ENCODE measurements at regions not wholly inside any gene's neighbourhood (a gene's known extent, or its start where the extent isn't known, plus 50 kb on each side); places are given as distances from the start of the nearest gene placed in this dataset.
"Not testable (repeated sequence)": the region's sequence is repeated elsewhere in the genome, so short reads cannot be mapped to it uniquely, and the experiment has no call there.

GRCh38 chr15:35992791-35993190, 446.8 kb upstream of the DPH6 start:
- DNase-seq (ENCODE audit: low spot score), result no peak

DNA sequence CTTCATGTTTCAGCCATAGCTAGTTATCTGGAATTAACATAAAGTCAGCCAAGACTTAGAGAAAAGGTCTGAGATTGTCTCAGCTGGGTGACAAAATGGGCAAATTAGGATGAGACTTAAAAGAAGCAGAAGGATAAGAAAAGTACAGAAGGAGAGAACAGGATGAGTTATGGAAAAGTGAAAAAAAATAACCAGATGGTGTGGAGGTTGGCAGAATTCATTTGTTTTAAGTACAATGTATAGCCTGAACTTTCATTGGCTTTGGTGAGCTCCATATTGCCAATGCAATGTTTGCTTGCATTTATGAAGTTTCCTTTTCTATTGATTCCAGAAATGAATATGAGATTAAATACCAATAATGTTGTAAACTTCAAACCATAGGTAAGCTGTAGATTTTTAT, 447.2 kb upstream of the DPH6 start:
- no peak for DNase-seq (ENCODE audit: low spot score)

DNA sequence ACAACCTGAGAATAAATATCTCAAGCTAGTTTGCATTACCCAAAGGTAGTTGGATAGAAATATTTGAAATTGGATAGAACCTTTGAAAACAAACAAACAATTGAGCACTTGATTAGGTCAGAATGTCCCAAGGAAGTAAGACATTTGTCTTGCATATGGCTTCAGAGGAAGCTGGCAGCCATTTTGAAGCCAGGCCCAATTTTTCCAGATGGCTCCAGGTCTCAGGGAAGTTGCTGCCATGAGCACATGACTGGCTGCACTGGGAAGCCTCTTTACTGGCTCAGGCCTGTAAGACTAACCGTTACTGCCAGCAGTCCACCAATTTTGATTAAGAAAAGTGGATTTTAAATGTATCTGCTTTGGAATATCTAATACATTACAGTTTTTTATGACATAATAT, 448.9 kb upstream of the DPH6 start:
- DNase-seq (ENCODE audit: low spot score), result no peak

GRCh38 chr15:35998663-35999602, 453.0 kb upstream of the DPH6 start:
- no peak for DNase-seq (ENCODE audit: low spot score)

GRCh38 chr15:36004891-36005490, 459.0 kb upstream of the DPH6 start:
- no peak for DNase-seq (ENCODE audit: low spot score)

- DNase-seq (ENCODE audit: low spot score), result no peak
Measured at GRCh38 chr15:36005542-36005941, 459.6 kb upstream of the DPH6 start.

- DNase-seq (ENCODE audit: low spot score), result no peak
Measured at GRCh38 chr15:36007699-36008098, 461.7 kb upstream of the DPH6 start.

- no peak for DNase-seq (ENCODE audit: low spot score)
Measured at GRCh38 chr15:36008719-36009118, 462.8 kb upstream of the DPH6 start.

DNA sequence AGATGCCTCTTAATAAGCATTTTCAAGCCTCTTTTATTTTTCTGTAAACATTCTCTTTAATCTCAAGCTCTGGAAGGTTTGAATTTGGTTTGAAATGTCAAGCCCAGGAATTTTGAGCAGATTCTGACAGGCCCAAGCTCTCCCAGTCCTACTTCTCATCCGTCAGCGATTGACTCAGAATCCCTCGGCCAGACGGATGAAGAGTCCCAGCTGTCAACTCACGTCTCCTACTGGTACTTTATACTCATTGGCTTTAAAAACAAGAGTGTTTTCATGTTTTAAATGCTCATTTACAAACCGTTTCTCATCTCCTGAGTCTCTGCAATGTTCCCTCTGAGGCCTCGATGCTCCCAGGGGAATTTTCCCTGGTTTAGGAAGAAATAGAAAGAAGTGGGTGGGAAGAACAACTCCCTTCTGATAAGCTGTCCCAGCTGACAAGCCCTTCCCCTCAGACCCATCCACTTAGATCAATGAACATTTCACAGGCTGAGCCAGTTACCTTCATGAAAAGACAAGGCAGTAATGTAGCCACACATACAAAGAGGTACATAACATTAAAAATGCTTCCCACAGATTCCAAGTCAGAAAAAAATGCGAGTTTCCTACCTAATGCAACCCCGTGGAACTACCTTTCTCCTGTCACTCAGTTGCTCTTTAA, 478.2 kb upstream of the DPH6 start:
- no peak for DNase-seq (ENCODE audit: low spot score)

GRCh38 chr15:36026627-36027283, 480.8 kb upstream of the DPH6 start:
- DNase-seq (ENCODE audit: low spot score), result no peak

- DNase-seq (ENCODE audit: low spot score), result no peak
Measured at GRCh38 chr15:36029606-36030210, 483.7 kb upstream of the DPH6 start.

GRCh38 chr15:36039996-36040572, 494.1 kb upstream of the DPH6 start:
- DNase-seq (ENCODE audit: low spot score), result no peak

- not testable (repeated sequence) for DNase-seq (ENCODE audit: low spot score)
Measured at GRCh38 chr15:36047018-36047716, 501.2 kb upstream of the DPH6 start.

- no peak for DNase-seq (ENCODE audit: low spot score)
Measured at GRCh38 chr15:36050899-36051298, 504.9 kb upstream of the DPH6 start.

DNA sequence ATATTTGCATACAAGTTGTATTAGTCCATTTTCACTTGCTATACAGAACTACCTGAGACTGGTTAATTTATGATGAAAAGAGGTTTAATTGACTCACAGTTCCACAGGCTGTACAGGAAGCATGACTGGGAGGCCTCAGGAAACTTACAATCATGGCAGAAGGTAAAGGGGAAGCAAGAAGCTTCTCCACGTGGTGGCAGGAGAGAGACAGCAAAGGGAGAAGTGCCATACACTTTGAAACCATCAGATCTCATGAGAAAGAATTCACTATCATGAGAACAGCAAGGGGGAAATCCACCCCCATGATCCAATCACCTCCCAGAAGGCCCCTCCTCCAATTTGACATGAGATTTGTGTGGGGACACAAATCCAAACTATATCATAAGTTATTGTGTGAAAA, 506.7 kb upstream of the DPH6 start:
- DNase-seq (ENCODE audit: low spot score), result not testable (repeated sequence)

DNA sequence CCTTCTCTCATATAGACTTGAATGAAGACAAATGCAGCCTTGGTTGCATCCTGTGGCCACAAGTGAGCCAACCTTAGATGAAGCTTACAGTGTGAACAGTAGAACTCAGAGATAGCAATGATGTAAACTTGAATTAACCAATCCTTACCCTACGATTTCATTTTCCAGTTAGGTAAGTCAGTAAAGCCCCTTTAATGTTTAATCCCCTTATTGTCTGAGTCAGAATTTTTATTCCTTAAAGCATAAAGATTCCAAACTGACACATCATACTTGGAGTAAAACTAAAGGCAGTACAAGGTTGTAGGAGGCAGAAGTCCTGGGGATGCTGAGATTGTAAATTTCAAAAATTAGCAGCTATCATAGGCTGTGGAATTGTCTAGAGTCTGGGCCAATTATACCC, 507.8 kb upstream of the DPH6 start:
- no peak for DNase-seq (ENCODE audit: low spot score)

- no peak for DNase-seq (ENCODE audit: low spot score)
Measured at GRCh38 chr15:36059596-36059995, 513.6 kb upstream of the DPH6 start.

- no peak for DNase-seq (ENCODE audit: low spot score)
Measured at GRCh38 chr15:36062357-36062756, 516.4 kb upstream of the DPH6 start.

DNA sequence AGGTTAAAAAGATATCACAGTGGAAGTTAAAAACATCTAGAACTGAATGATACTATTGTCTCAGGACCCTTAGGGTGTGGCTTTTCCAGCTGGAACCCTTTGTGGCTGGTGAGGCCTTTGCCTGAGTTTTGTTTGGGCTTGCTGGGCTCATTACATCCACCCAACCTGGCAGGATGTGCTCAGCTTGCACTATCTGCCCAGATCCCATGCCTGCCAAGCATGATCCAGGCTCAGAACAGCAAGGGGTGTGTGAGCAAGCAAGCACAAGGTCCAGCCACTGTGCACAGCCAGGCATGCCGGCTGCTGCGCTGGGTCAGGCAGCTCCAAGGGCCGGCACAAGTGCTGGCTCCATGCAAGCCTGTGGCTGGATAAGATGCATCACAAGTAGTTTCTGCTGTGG, 512.7 kb upstream of the CDIN1 start:
- no peak for DNase-seq (ENCODE audit: low spot score)

DNA sequence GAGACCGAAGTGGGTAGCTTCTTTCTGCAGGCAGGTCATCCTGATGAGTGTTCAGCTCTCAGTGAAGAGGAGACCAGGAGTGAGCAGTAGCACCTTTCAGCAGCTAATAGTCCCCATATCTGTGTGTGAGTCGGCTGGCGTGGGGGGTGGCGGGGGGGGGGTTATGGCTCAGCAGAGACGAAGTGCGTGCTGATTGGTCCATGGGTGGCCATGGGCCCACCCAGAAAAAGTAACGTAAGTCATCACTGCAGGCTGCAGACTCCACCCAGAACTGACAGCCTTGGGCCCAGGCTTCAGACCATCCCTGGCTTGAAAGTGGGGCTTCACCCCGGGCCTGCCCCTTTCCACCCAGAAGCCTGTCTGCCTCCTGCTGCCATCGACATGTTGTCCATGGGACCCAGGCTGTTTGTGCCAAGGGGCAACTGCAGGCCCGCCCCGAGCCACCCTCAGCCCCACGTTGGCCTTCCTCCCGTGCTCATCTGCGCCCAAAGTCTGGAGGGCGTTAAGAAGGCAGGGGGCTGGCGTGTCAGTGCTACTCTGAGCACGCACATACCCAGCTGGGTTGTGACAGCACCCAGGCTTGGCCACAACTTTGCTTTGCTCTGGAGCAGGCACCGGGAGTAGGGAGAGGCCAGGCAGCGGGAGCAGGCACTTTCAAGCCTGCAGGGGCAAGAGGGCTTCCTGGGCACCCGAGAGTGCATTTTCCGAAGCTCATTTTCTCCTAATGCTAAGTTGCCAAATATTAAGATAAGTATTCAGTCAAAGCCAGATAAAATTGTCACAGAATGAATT, 511.7 kb upstream of the CDIN1 start:
- DNase-seq (ENCODE audit: low spot score), result no peak

Data from left forelimb (tissue), 1 donor.